HepG2 (cell line): ENCODE measurements at regions not wholly inside any gene's neighbourhood (a gene's known extent, or its start where the extent isn't known, plus 50 kb on each side); places are given as distances from the start of the nearest gene placed in this dataset.
A peak's percentile ranks its signal among the peaks of the same experiment; 100 is the strongest.

ENCODE experiments used
- CBFB ChIP-seq: sonication (generic); formaldehyde crosslinking; IDR thresholded peaks from 2 replicates; pipeline ENCODE4 v1.4.0; 2020; ENCODE audit warnings: missing genetic modification reagents
- CBX5 ChIP-seq: sonication (generic); formaldehyde crosslinking; IDR thresholded peaks from 2 replicates; pipeline ENCODE4 v1.4.0; 2020; ENCODE audit warnings: missing genetic modification reagents, borderline replicate concordance
- CREM ChIP-seq, 2 experiments: sonication (generic) in 1 of 2; formaldehyde crosslinking in 1 of 2; IDR thresholded peaks; 2 replicates each; pipeline versions ENCODE4 v1.4.0 to v1.6.1; 2016 to 2020; ENCODE audit warnings: antibody characterized with exemption in 1 of 2, mild to moderate bottlenecking in 1 of 2, missing genetic modification reagents in 1 of 2
- HDAC2 ChIP-seq: sonication (generic); formaldehyde crosslinking; IDR thresholded peaks from 2 replicates; pipeline ENCODE4 v1.4.0; 2020; ENCODE audit warnings: missing genetic modification reagents
- HOXD1 ChIP-seq: sonication (generic); formaldehyde crosslinking; IDR thresholded peaks from 2 replicates; pipeline ENCODE4 v1.5.0; 2020; ENCODE audit warnings: missing genetic modification reagents
- NR2F6 ChIP-seq, 2 experiments: IDR thresholded peaks; 2 replicates each; pipeline ENCODE4 v1.6.1; 2016; ENCODE audit warnings: antibody characterized with exemption in 1 of 2, mild to moderate bottlenecking in 1 of 2
- NR3C1 ChIP-seq: sonication (generic); formaldehyde crosslinking; IDR thresholded peaks from 2 replicates; pipeline ENCODE4 v1.4.0; 2020; ENCODE audit warnings: missing genetic modification reagents
- RERE ChIP-seq: IDR thresholded peaks from 2 replicates; pipeline ENCODE4 v1.6.1; 2016; ENCODE audit warnings: low read depth, missing genetic modification reagents, missing compliant biosample characterization
- SOX5 ChIP-seq: IDR thresholded peaks from 2 replicates; pipeline ENCODE4 v1.6.1; 2016; ENCODE audit warnings: borderline replicate concordance
- TBX2 ChIP-seq: sonication (generic); formaldehyde crosslinking; IDR thresholded peaks from 2 replicates; pipeline ENCODE4 v1.5.0; 2020; ENCODE audit warnings: missing genetic modification reagents, mild to moderate bottlenecking, borderline replicate concordance
- THYN1 ChIP-seq: sonication (generic); formaldehyde crosslinking; IDR thresholded peaks from 2 replicates; pipeline ENCODE4 v1.8.1; 2023; ENCODE audit warnings: low read depth, mild to moderate bottlenecking, moderate library complexity, missing genetic modification reagents, borderline replicate concordance
- ZNF281 ChIP-seq: sonication (generic); formaldehyde crosslinking; IDR thresholded peaks from 2 replicates; pipeline ENCODE4 v1.4.0; 2020; ENCODE audit warnings: missing genetic modification reagents, borderline replicate concordance
- ZNF546 ChIP-seq: sonication (generic); formaldehyde crosslinking; conservative IDR thresholded peaks from 2 replicates; pipeline ENCODE4 v1.8.1; 2023; ENCODE audit warnings: mild to moderate bottlenecking, missing genetic modification reagents
- ZNF598 ChIP-seq: sonication (generic); formaldehyde crosslinking; IDR thresholded peaks from 2 replicates; pipeline ENCODE4 v1.5.1; 2020; ENCODE audit warnings: mild to moderate bottlenecking, missing genetic modification reagents, borderline replicate concordance
- ZNF614 ChIP-seq: IDR thresholded peaks from 2 replicates; pipeline ENCODE4 v1.6.1; 2018; ENCODE audit warnings: missing biosample characterization, missing genetic modification reagents, inconsistent platforms, borderline replicate concordance
- ZNF772 ChIP-seq: sonication (generic); formaldehyde crosslinking; IDR thresholded peaks from 2 replicates; pipeline ENCODE4 v1.5.0; 2020; ENCODE audit warnings: mild to moderate bottlenecking, missing genetic modification reagents

- TF ChIP-seq ZNF598 (no peak), NR3C1 (CRISPR knock-in tag) (no peak), CBX5 (CRISPR knock-in tag) (peak; percentile 60; the same call in 1 of the 2 replicates), ZNF772 (no peak), HDAC2 (CRISPR knock-in tag) (peak; percentile 77; the same call in 1 of the 2 replicates), SOX5 (CRISPR knock-in tag) (peak; percentile 82), THYN1 (CRISPR knock-in tag) (no peak), CBFB (peak; percentile 99), TBX2 (CRISPR knock-in tag) (peak; percentile 83), CREM (IDR thresholded peaks at IDR 0.05) (peak; percentile 82; the same call in 1 of the 2 replicates), CREM (CRISPR knock-in tag; IDR thresholded peaks at IDR 0.05) (no peak), ZNF546 (CRISPR knock-in tag) (no peak), NR2F6 (IDR thresholded peaks at IDR 0.05) (peak; percentile 80), NR2F6 (CRISPR knock-in tag; IDR thresholded peaks at IDR 0.05) (peak; percentile 80), ZNF281 (peak; percentile 68; the same call in 1 of the 2 replicates), HOXD1 (CRISPR knock-in tag) (no peak), ZNF614 (CRISPR knock-in tag) (0 out of 2 replicates have a peak, but pooled peaks have one; percentile 58), RERE (CRISPR knock-in tag) (peak; percentile 75)
These were observed 52.8 kb upstream of the SLC44A1 start (continued) for GRCh38 chr9:105191508-105192121.
